ENCODE measurements at regions not wholly inside any gene's neighbourhood (a gene's known extent, or its start where the extent isn't known, plus 50 kb on each side); places are given as distances from the start of the nearest gene placed in this dataset.

DNA sequence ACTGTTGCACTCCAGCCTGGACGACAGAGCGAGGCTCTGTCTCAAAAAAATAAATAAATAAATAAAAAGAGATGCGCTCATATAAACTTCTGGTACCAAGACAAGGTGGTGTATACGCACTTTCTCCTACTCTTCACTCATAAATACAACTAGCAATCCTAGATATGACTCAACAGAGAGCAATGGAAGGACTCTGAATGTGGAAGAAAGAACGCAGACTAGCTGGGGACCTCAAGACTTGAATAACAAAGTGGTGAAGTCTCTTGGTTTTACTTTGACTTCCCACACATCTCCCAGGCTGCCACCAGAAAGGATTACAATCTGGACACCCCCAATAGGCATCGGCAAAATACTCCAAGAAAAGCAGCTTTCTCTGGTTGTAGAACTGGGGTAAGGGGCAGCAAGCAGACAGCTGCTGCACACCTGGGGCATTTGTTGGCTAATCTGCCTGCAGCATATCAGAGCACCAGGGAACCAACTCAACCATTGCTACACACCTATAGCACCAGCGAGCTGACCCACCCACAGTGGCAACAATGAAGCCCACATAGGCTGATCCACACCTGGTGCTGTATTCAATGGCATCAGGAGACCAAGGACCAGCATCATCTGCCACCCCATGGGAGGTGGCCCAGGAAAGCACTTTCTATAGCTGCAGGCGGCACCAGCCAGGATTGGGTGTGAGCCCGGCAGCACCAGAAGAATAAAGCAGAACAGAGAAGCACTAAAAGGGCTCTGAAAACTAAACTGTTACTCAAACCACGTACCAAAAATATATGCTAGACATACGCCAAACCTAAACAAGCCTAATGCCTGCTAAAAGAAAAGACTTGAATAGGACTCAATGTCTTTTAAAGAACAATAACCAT is 1231.7 kb upstream of the TMEM132C start:
- no peaks in the 10 kb centered on the region for H3K79me2 ChIP-seq (ENCODE audit: insufficient read depth, low read depth, low read length)
- no peaks in the 10 kb centered on the region for H3K4me1 ChIP-seq (ENCODE audit: insufficient read depth, low read length, poor library complexity, severe bottlenecking)
- no TSS peak for BruUV-seq (replicated peaks)
- ChIA-PET CTCF (ENCODE audit: unreplicated experiment) (no interaction called here), POLR2A (no interaction called here)
- no peaks in the 10 kb centered on the region for H3K36me3 ChIP-seq (ENCODE audit: insufficient read depth, low read length)
- no peak overlapping the region for H3K4me3 ChIP-seq (ENCODE audit: low read depth, low read length, poor library complexity, severe bottlenecking)
- no peaks in the 10 kb centered on the region for H4K20me1 ChIP-seq (ENCODE audit: insufficient read depth, low read length)
- no peak for DNase-seq (ENCODE audit: low spot score)
- H2AFZ ChIP-seq (ENCODE audit: low read length), result no peak overlapping the region
- no peak for TF ChIP-seq EZH2phosphoT487 (IDR thresholded peaks at IDR 0.05; ENCODE audit: borderline replicate concordance, low read depth, low read length)
- TF ChIP-seq, protein P1, sequence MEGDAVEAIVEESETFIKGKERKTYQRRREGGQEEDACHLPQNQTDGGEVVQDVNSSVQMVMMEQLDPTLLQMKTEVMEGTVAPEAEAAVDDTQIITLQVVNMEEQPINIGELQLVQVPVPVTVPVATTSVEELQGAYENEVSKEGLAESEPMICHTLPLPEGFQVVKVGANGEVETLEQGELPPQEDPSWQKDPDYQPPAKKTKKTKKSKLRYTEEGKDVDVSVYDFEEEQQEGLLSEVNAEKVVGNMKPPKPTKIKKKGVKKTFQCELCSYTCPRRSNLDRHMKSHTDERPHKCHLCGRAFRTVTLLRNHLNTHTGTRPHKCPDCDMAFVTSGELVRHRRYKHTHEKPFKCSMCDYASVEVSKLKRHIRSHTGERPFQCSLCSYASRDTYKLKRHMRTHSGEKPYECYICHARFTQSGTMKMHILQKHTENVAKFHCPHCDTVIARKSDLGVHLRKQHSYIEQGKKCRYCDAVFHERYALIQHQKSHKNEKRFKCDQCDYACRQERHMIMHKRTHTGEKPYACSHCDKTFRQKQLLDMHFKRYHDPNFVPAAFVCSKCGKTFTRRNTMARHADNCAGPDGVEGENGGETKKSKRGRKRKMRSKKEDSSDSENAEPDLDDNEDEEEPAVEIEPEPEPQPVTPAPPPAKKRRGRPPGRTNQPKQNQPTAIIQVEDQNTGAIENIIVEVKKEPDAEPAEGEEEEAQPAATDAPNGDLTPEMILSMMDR (conservative IDR thresholded peaks at IDR 0.05; ENCODE audit: low read length), result no peak
- no peak overlapping the region for H3K4me2 ChIP-seq (ENCODE audit: low read length)
- intact Hi-C loops (cut with micrococcal nuclease; ENCODE audit: unreplicated experiment), result no loop called here
- H3K9me2 ChIP-seq (ENCODE audit: insufficient read depth, low read length), result no peaks in the 10 kb centered on the region
- H3K9me3 ChIP-seq (ENCODE audit: low read length), result no peaks in the 10 kb centered on the region
- H3K27ac ChIP-seq (ENCODE audit: low read depth, low read length, poor library complexity, severe bottlenecking), result no peak overlapping the region

DNA sequence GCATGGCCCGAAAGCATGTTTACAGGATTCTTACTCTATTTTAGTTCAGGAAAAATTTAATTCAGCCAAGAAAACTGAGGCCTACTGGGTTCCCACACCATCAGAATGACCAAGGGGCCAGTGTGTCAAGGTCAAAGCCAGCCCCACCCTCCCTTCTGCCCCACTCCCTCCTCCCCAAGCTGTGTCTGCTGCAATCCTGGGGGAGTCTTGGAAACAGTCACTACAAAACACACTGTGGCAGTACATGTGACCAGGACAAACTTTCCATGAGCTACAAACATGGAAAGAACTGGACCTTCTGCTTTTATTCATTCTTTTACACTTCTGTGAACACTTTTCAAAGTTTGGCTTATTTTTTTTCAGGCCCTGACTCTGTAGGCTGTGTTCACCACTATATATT is 1228.8 kb upstream of the TMEM132C start:
- no peaks in the 10 kb centered on the region for H4K20me1 ChIP-seq (ENCODE audit: insufficient read depth, low read length)
- intact Hi-C loops (cut with micrococcal nuclease; ENCODE audit: unreplicated experiment), result no loop called here
- no peak overlapping the region for H3K27ac ChIP-seq (ENCODE audit: low read depth, low read length, poor library complexity, severe bottlenecking)
- no peak overlapping the region for H3K4me3 ChIP-seq (ENCODE audit: low read depth, low read length, poor library complexity, severe bottlenecking)
- no peaks in the 10 kb centered on the region for H3K9me2 ChIP-seq (ENCODE audit: insufficient read depth, low read length)
- no peak overlapping the region for H3K4me2 ChIP-seq (ENCODE audit: low read length)
- no TSS peak for BruUV-seq (replicated peaks)
- H3K9me3 ChIP-seq (ENCODE audit: low read length), result no peaks in the 10 kb centered on the region
- no peak for DNase-seq (ENCODE audit: low spot score)
- H2AFZ ChIP-seq (ENCODE audit: low read length), result no peak overlapping the region
- H3K36me3 ChIP-seq (ENCODE audit: insufficient read depth, low read length), result no peaks in the 10 kb centered on the region
- POLR2A ChIA-PET, result no interaction called here
- H3K4me1 ChIP-seq (ENCODE audit: insufficient read depth, low read length, poor library complexity, severe bottlenecking), result peaks cover 4% of the 10 kb centered on the region
- CTCF ChIA-PET (ENCODE audit: unreplicated experiment), result no interaction called here
- no peaks in the 10 kb centered on the region for H3K79me2 ChIP-seq (ENCODE audit: insufficient read depth, low read depth, low read length)
- TF ChIP-seq, protein P1 (conservative IDR thresholded peaks at IDR 0.05; ENCODE audit: low read length), result no peak
- TF ChIP-seq EZH2phosphoT487 (IDR thresholded peaks at IDR 0.05; ENCODE audit: borderline replicate concordance, low read depth, low read length), result no peak

DNA sequence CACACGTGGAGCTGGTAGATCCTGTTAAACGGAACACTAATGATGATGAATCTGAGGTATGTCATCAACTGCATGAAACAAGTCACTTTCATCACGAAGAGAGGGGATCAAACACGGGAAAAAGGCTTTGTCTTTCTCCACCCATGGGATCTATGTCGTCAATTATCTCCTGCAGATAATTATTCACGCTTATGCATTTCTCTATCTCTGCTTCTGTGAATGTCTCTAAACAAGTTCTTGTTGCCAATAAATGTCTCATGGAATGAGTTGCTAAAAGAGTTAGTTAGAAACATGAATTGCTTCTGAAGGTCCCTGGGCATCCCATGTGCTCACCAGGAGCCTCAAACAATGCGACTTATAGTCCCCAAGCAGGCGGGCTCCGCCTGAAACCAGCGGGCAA is 1228.2 kb upstream of the TMEM132C start:
- no TSS peak for BruUV-seq (replicated peaks)
- Histone ChIP-seq H3K79me2 (ENCODE audit: insufficient read depth, low read depth, low read length) (no peaks in the 10 kb centered on the region), H3K36me3 (ENCODE audit: insufficient read depth, low read length) (no peaks in the 10 kb centered on the region), H3K27ac (ENCODE audit: low read depth, low read length, poor library complexity, severe bottlenecking) (no peak overlapping the region), H3K9me2 (ENCODE audit: insufficient read depth, low read length) (no peaks in the 10 kb centered on the region), H3K4me3 (ENCODE audit: low read depth, low read length, poor library complexity, severe bottlenecking) (no peak overlapping the region), H3K4me2 (ENCODE audit: low read length) (no peak overlapping the region), H2AFZ (ENCODE audit: low read length) (no peak overlapping the region), H4K20me1 (ENCODE audit: insufficient read depth, low read length) (no peaks in the 10 kb centered on the region), H3K9me3 (ENCODE audit: low read length) (no peaks in the 10 kb centered on the region), H3K4me1 (ENCODE audit: insufficient read depth, low read length, poor library complexity, severe bottlenecking) (peaks cover 4% of the 10 kb centered on the region)
- CTCF ChIA-PET (ENCODE audit: unreplicated experiment), result no interaction called here
- POLR2A ChIA-PET, result no interaction called here
- no peak for DNase-seq (ENCODE audit: low spot score)
- intact Hi-C loops (cut with micrococcal nuclease; ENCODE audit: unreplicated experiment), result no loop called here
- TF ChIP-seq, protein P1 (conservative IDR thresholded peaks at IDR 0.05; ENCODE audit: low read length), result no peak
- TF ChIP-seq EZH2phosphoT487 (IDR thresholded peaks at IDR 0.05; ENCODE audit: borderline replicate concordance, low read depth, low read length), result no peak
